Osteoblast (primary cell): ENCODE measurements at regions not wholly inside any gene's neighbourhood (a gene's known extent, or its start where the extent isn't known, plus 50 kb on each side); places are given as distances from the start of the nearest gene placed in this dataset.

Experiments used
- DNase-seq: peaks from one replicate; pipeline ENCODE4 v3.0.0; 2011; ENCODE audit warnings: low spot score, mixed read lengths; ENCODE audit not compliant: insufficient read length; ENCODE audit errors: missing footprints
- H2AFZ ChIP-seq: 2 replicates; pipeline ENCODE4 v1.6.0; 2011; ENCODE audit warnings: mild to moderate bottlenecking, low read length
- H3K27ac ChIP-seq: 2 replicates; pipeline ENCODE4 v1.5.1; 2011; ENCODE audit warnings: mild to moderate bottlenecking, low read depth, low read length, moderate library complexity
- H3K27me3 ChIP-seq: 2 replicates; pipeline ENCODE4 v1.6.0; 2012; ENCODE audit warnings: mild to moderate bottlenecking, control low read depth, inconsistent platforms, low read length, moderate library complexity; ENCODE audit not compliant: insufficient read depth
- H3K36me3 ChIP-seq: 2 replicates; pipeline ENCODE4 v1.5.1; 2011; ENCODE audit warnings: mild to moderate bottlenecking, low read length, control low read depth, moderate library complexity; ENCODE audit not compliant: insufficient read depth
- H3K4me1 ChIP-seq: 2 replicates; pipeline ENCODE4 v1.5.1; 2011; ENCODE audit warnings: mild to moderate bottlenecking, low read length, control low read depth, moderate library complexity; ENCODE audit not compliant: insufficient read depth
- H3K4me2 ChIP-seq: 2 replicates; pipeline ENCODE4 v1.6.0; 2011; ENCODE audit warnings: mild to moderate bottlenecking, low read length; ENCODE audit not compliant: insufficient read depth
- H3K4me3 ChIP-seq: fragments of 200-600 bp; sonication (generic); 3 replicates; pipeline ENCODE4 v1.5.1; 2012; ENCODE audit warnings: mild to moderate bottlenecking, low read length, inconsistent platforms; ENCODE audit not compliant: insufficient read depth
- H3K79me2 ChIP-seq: 2 replicates; pipeline ENCODE4 v1.6.0; 2012; ENCODE audit warnings: mild to moderate bottlenecking, low read length, control low read depth, inconsistent platforms; ENCODE audit not compliant: insufficient read depth
- H3K9me3 ChIP-seq: 2 replicates; pipeline ENCODE4 v1.5.1; 2011; ENCODE audit warnings: low read depth, low read length, control low read depth
- H4K20me1 ChIP-seq: 2 replicates; pipeline ENCODE4 v1.6.0; 2012; ENCODE audit warnings: mild to moderate bottlenecking, low read length, control low read depth; ENCODE audit not compliant: insufficient read depth
- TF ChIP-seq, protein P1 (sequence below): IDR thresholded peaks from 2 replicates; pipeline ENCODE4 v1.5.1; 2011; ENCODE audit warnings: mild to moderate bottlenecking, low read depth, low read length, moderate library complexity; ENCODE audit errors: extremely low read depth

- no peaks in the 10 kb centered on the region for H3K79me2 ChIP-seq
- peaks cover 4% of the 10 kb centered on the region for H3K27me3 ChIP-seq
- no peaks in the 10 kb centered on the region for H3K9me3 ChIP-seq
Measured at GRCh38 chr4:54574500-54574899, 83.3 kb upstream of the KIT start.

DNA sequence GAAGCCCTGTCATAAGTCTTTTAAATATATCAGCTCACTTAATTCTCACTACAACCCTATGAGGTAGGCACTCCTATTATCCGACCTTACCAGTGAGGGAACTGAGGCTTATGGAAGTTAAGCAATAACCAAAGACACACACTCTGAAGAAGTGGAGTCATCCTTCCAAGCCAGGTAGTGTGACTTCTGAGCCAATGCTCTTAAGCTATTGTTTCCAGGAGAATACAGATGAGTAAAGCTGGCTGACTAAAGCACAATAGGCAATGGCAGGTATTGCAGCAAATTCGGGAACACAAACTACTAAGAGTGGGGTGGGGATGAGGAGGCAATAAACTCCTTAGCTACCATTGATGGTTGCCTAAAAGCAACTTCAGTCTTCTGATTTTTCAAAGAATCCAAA is 81.8 kb upstream of the KIT start:
- DNase-seq = no peak
- H3K27ac ChIP-seq = no peak overlapping the region
- H3K27me3 ChIP-seq = peaks cover 4% of the 10 kb centered on the region
- H3K4me1 ChIP-seq = no peaks in the 10 kb centered on the region
- no peak overlapping the region for H3K4me3 ChIP-seq
- no peak overlapping the region for H3K4me2 ChIP-seq
- no peaks in the 10 kb centered on the region for H3K9me3 ChIP-seq
- H3K79me2 ChIP-seq = no peaks in the 10 kb centered on the region
- H4K20me1 ChIP-seq = no peaks in the 10 kb centered on the region
- TF ChIP-seq, protein P1, sequence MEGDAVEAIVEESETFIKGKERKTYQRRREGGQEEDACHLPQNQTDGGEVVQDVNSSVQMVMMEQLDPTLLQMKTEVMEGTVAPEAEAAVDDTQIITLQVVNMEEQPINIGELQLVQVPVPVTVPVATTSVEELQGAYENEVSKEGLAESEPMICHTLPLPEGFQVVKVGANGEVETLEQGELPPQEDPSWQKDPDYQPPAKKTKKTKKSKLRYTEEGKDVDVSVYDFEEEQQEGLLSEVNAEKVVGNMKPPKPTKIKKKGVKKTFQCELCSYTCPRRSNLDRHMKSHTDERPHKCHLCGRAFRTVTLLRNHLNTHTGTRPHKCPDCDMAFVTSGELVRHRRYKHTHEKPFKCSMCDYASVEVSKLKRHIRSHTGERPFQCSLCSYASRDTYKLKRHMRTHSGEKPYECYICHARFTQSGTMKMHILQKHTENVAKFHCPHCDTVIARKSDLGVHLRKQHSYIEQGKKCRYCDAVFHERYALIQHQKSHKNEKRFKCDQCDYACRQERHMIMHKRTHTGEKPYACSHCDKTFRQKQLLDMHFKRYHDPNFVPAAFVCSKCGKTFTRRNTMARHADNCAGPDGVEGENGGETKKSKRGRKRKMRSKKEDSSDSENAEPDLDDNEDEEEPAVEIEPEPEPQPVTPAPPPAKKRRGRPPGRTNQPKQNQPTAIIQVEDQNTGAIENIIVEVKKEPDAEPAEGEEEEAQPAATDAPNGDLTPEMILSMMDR = no peak
- H3K36me3 ChIP-seq = no peaks in the 10 kb centered on the region
- no peak overlapping the region for H2AFZ ChIP-seq

More at GRCh38 chr4:54574500-54574899, 83.3 kb upstream of the KIT start:
- no peak overlapping the region for H3K4me3 ChIP-seq
- no peak overlapping the region for H3K27ac ChIP-seq
- H3K4me2 ChIP-seq = no peak overlapping the region
- DNase-seq = no peak
- H2AFZ ChIP-seq = no peak overlapping the region
- TF ChIP-seq, protein P1 = no peak
- no peaks in the 10 kb centered on the region for H4K20me1 ChIP-seq
- no peaks in the 10 kb centered on the region for H3K4me1 ChIP-seq
- H3K36me3 ChIP-seq = no peaks in the 10 kb centered on the region

GRCh38 chr4:54581807-54582206 is 76.0 kb upstream of the KIT start:
- no peak overlapping the region for H3K27ac ChIP-seq
- peaks cover 8% of the 10 kb centered on the region for H3K4me1 ChIP-seq
- no peak overlapping the region for H2AFZ ChIP-seq
- DNase-seq = no peak
- no peak overlapping the region for H3K4me2 ChIP-seq
- H3K36me3 ChIP-seq = no peaks in the 10 kb centered on the region
- H3K79me2 ChIP-seq = no peaks in the 10 kb centered on the region
- H4K20me1 ChIP-seq = no peaks in the 10 kb centered on the region
- no peak overlapping the region for H3K4me3 ChIP-seq
- H3K9me3 ChIP-seq = no peaks in the 10 kb centered on the region
- TF ChIP-seq, protein P1 = no peak
- H3K27me3 ChIP-seq = peaks cover 10% of the 10 kb centered on the region

GRCh38 chr4:54585321-54586000 is 72.3 kb upstream of the KIT start:
- no peak overlapping the region for H3K4me3 ChIP-seq
- H4K20me1 ChIP-seq = no peaks in the 10 kb centered on the region
- H3K4me1 ChIP-seq = peaks cover 8% of the 10 kb centered on the region
- DNase-seq = no peak
- H3K27ac ChIP-seq = no peak overlapping the region
- TF ChIP-seq, protein P1 = no peak
- H3K79me2 ChIP-seq = no peaks in the 10 kb centered on the region
- peaks cover 6% of the 10 kb centered on the region for H3K27me3 ChIP-seq
- H3K4me2 ChIP-seq = no peak overlapping the region
- H3K9me3 ChIP-seq = no peaks in the 10 kb centered on the region
- H3K36me3 ChIP-seq = no peaks in the 10 kb centered on the region
- no peak overlapping the region for H2AFZ ChIP-seq
